Omental fat pad (tissue), 3 donors: ENCODE measurements at regions not wholly inside any gene's neighbourhood (a gene's known extent, or its start where the extent isn't known, plus 50 kb on each side); places are given as distances from the start of the nearest gene placed in this dataset.

Experiments
- ATAC-seq: fragments of 150-250 bp; one replicate; pipeline ENCODE4 v1.9.1; 2016; ENCODE audit warnings: mild to moderate bottlenecking, moderate library complexity; ENCODE audit not compliant: low FRiP score
- DNase-seq: peaks from one replicate; pipeline ENCODE4 v3.0.0-alpha.2; 2019; ENCODE audit warnings: low spot score
- TF ChIP-seq, protein P1 (sequence below), 3 donors: fragments of 450-650 bp; IDR thresholded peaks; one replicate each; pipeline ENCODE4 v1.5.1; 2016 to 2017; ENCODE audit warnings: antibody characterized with exemption in 3 of 3, mild to moderate bottlenecking in 3 of 3, moderate library complexity in 2 of 3

DNA sequence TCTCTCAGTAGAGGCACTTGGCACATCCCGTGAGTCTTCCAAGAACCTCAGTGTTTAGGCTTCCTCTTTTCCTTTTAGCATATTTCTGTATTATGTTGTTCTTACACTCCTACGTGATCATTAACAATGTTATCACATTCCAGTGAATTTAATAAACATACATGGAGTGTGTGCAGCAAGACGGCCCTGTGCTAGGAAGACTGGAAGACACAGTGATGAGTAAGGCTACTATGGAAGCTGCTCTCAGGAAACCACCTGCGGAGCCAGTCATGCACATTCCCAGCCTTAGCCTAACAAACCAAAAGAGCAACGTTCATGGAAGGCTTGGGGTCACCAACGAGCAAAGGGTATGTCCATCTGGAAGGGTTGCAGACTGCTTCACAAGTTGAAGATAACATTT lies 103.4 kb downstream of the ETAA1 start:
- ATAC-seq (no peak), DNase-seq (no peak)
- TF ChIP-seq, protein P1, sequence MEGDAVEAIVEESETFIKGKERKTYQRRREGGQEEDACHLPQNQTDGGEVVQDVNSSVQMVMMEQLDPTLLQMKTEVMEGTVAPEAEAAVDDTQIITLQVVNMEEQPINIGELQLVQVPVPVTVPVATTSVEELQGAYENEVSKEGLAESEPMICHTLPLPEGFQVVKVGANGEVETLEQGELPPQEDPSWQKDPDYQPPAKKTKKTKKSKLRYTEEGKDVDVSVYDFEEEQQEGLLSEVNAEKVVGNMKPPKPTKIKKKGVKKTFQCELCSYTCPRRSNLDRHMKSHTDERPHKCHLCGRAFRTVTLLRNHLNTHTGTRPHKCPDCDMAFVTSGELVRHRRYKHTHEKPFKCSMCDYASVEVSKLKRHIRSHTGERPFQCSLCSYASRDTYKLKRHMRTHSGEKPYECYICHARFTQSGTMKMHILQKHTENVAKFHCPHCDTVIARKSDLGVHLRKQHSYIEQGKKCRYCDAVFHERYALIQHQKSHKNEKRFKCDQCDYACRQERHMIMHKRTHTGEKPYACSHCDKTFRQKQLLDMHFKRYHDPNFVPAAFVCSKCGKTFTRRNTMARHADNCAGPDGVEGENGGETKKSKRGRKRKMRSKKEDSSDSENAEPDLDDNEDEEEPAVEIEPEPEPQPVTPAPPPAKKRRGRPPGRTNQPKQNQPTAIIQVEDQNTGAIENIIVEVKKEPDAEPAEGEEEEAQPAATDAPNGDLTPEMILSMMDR (IDR thresholded peaks at IDR 0.05), result no peak

DNA sequence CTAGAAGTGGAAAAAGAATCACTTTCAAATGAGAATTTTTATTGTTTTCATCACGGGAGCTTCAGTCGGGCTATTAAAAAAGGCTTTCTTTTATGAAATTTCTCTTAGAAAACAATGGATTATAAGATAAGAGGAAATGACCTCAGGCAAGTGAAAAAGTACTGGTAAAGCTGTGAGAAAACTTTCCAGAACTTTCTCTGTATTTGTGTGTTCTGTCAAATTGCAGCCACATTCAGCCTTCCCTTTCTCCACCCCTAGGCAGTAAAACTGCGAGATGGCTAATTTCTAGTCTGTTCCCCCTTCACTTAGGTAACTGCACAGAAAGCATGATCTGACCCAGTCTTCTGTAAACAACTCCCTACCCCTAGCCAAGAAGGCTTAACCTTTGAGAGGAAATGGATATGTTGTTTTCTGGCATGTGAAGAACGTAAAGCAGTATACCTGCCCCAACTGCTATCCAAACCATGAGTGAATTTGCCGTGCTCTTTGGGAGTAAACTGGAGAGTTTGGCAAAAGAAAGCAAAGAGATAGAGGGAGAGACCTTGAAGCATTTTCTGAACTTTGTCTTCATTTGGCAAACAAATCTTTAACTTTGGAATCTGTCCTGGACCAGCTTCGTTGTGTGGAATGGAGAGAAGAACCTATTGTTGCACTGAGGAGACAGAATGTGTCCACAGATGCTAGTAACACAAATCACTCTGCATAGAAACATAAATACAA lies 105.4 kb downstream of the ETAA1 start:
- DNase-seq, result no peak
- peak; percentile 29 for ATAC-seq
- TF ChIP-seq, protein P1 (IDR thresholded peaks at IDR 0.05), result no peak

DNA sequence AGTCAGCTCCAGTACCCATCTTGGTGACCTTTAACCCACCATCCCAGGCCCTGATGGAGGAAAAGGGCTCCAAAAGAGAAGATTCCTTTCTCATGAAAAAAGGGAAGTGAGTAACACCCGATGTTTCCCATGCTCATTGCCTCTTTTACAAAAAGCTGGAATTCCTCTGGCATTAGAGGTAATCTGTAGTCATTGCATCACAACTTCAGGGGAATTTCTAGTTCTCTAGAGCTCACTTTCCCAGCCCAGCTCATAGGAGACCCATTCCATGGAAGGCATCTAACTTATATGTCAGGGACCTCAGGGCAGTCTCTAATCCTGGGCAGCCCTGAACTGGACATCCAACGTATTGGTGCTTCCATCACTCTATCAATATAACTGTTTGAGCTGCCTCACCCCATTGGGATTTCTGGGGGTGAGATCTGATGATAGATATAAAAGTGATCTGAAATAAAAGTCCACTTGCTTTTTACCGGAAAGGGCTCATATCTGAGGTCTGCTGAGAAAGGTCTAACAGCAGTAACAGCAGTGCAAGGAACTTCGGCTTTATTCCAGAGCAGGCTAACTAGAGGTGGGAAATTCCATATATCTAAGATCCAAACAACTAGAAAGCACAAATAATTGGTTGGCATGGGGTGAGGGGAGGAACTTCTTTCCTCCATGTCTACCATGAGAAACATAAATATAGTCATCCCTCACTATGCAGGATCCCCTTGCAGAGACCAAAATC lies 106.1 kb downstream of the ETAA1 start:
- ATAC-seq (peak; percentile 92), DNase-seq (no peak)
- TF ChIP-seq, protein P1 (IDR thresholded peaks at IDR 0.05), result no peak

DNA sequence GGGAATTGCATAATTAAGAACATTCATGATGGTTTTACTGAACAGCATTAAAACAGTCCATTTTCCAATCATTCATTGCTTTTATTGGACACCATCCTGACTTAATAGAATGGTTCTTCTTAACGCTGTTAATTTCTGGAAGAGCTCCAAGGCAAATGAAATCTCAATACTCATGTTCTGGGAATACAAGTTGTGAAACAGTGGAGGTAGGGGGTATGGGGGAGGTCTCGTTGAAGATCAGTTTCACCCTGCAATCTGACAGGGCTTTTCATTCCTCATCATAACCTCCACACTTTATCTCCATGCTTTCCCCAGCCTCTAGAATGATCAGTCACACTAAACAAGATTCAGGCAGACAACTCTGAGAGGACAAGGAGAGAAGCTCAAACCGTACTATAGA lies 113.6 kb downstream of the ETAA1 start:
- TF ChIP-seq, protein P1 (IDR thresholded peaks at IDR 0.05), result no peak
- ATAC-seq, result peak; percentile 77

DNA sequence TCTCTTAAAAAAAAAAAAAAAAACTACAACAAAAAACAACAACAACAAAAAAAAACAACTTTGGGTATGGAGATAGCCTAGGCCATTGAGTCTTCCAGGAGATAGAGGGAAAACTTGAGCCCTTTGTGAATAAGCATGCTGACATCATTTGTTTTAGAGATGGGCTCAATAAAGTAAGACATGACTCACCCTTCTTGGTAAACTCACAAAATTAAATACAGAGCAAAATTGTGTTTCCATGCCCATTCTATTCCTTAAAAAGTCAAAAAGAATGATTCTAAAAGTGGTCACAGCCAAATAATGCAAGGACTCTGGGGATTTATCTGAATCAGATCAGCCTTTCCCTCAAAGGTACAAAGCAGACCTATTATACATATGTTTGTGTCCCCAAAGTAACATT lies 117.4 kb downstream of the ETAA1 start:
- TF ChIP-seq, protein P1 (IDR thresholded peaks at IDR 0.05), result no peak
- DNase-seq (no peak), ATAC-seq (no peak)

More for the DNA sequence above, 113.6 kb downstream of the ETAA1 start:
- DNase-seq, result no peak

DNA sequence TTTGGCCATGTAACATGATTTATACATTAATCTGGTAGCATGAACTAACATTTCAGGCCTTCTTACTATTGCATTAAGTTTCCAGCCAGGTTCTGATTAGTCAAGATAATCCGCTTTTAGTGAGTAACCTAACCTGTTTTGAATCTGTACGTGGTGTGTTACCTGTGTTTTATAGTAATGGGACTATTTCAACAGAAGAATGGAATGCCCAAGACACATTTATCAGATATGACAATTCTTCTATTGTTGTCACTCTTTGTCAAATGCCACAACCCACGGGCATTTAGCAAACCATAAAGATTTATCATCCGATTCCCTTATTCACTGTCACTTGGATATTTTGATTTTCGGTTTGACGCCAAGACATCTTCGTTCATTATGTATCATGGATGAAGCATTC lies 117.9 kb downstream of the ETAA1 start:
- TF ChIP-seq, protein P1 (IDR thresholded peaks at IDR 0.05), result no peak

DNA sequence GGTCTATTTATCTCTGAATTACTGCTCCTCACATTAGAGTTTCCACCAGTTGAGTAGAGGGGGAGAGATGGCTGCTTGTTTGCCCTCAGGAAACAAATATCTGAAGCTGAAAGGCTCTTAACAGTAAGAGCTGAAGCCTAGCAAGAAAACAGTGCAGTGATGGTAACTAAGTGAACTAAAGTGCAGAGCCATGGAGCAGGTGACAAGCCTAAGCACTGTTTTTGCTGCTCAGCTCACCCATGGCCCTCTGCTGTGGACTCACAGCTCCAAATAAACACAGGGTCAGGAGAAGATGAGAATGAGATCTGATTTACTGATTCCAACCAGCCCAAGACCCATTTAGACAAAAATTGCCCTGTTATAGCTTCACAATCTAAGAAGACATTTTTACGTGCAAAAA lies 118.4 kb downstream of the ETAA1 start:
- TF ChIP-seq, protein P1 (IDR thresholded peaks at IDR 0.05), result no peak
- ATAC-seq (no peak), DNase-seq (no peak)

More for the DNA sequence above, 117.9 kb downstream of the ETAA1 start:
- DNase-seq (no peak), ATAC-seq (no peak)
